CD4-positive, CD25-positive, alpha-beta regulatory T cell (primary cell): ENCODE measurements at regions not wholly inside any gene's neighbourhood (a gene's known extent, or its start where the extent isn't known, plus 50 kb on each side); places are given as distances from the start of the nearest gene placed in this dataset.

ENCODE experiments used
- ATAC-seq, 2 donors: fragments of 150-1000 bp; cut with Tn5 transposase; one replicate each; pipeline ENCODE4 v1.10.0; 2021; ENCODE audit warnings: low read depth in 2 of 2, moderate number of reproducible peaks in 2 of 2, moderate library complexity in 1 of 2
- DNase-seq, 3 donors: peaks; one replicate each; pipeline versions ENCODE4 v3.0.0 to v3.0.0-alpha.2; 2012 to 2022; ENCODE audit warnings: mixed read lengths in 1 of 3
- H3K27ac ChIP-seq: one replicate; pipeline ENCODE4 v1.7.0; 2013; ENCODE audit warnings: mild to moderate bottlenecking, low read length; ENCODE audit not compliant: insufficient read depth, poor library complexity, severe bottlenecking
- H3K27me3 ChIP-seq: one replicate; pipeline ENCODE4 v1.7.0; 2013; ENCODE audit warnings: low read length; ENCODE audit not compliant: control insufficient read depth, insufficient read depth
- H3K36me3 ChIP-seq: one replicate; pipeline ENCODE4 v1.7.0; 2013; ENCODE audit warnings: mild to moderate bottlenecking, low read length, moderate library complexity; ENCODE audit not compliant: control insufficient read depth, insufficient read depth
- H3K4me1 ChIP-seq: 2 replicates; pipeline ENCODE4 v1.7.0; 2013; ENCODE audit warnings: mild to moderate bottlenecking, low read length; ENCODE audit not compliant: insufficient read depth, control insufficient read depth, poor library complexity, severe bottlenecking
- H3K4me3 ChIP-seq: one replicate; pipeline ENCODE4 v1.7.0; 2013; ENCODE audit warnings: low read depth, mild to moderate bottlenecking, low read length, moderate library complexity
- H3K9me3 ChIP-seq, 2 experiments: 1 replicate in 1 of 2; 2 replicates in 1 of 2; pipeline ENCODE4 v1.7.0; 2013; ENCODE audit warnings: low read length in 2 of 2, mild to moderate bottlenecking in 1 of 2, moderate library complexity in 1 of 2; ENCODE audit not compliant: control insufficient read depth in 2 of 2
- H3K27ac Mint-ChIP-seq, 3 donors: one replicate each; pipeline ENCODE4 v1.8.0; 2020 to 2022; ENCODE audit warnings: mild to moderate bottlenecking in 3 of 3, mixed read lengths in 3 of 3, moderate library complexity in 2 of 3
- H3K27me3 Mint-ChIP-seq: one replicate; pipeline ENCODE4 v1.8.0; 2022; ENCODE audit warnings: mild to moderate bottlenecking, mixed read lengths
- H3K36me3 Mint-ChIP-seq: one replicate; pipeline ENCODE4 v1.8.0; 2020; ENCODE audit warnings: mixed read lengths
- H3K4me1 Mint-ChIP-seq, 4 donors: one replicate each; pipeline ENCODE4 v1.8.0; 2020 to 2022; ENCODE audit warnings: mixed read lengths in 4 of 4, mild to moderate bottlenecking in 1 of 4
- H3K4me3 Mint-ChIP-seq, 4 donors: one replicate each; pipeline ENCODE4 v1.8.0; 2020 to 2022; ENCODE audit warnings: mild to moderate bottlenecking in 4 of 4, mixed read lengths in 4 of 4, moderate library complexity in 3 of 4
- H3K9me3 Mint-ChIP-seq, 7 donors: one replicate each; pipeline ENCODE4 v1.8.0; 2020 to 2022; ENCODE audit warnings: mixed read lengths in 7 of 7, mild to moderate bottlenecking in 3 of 7, moderate library complexity in 2 of 7

- no peaks in the 10 kb centered on the region for H3K9me3 Mint-ChIP-seq
These were observed 229.0 kb downstream of the SEC23A start for GRCh38 chr14:38873941-38874612.

DNA sequence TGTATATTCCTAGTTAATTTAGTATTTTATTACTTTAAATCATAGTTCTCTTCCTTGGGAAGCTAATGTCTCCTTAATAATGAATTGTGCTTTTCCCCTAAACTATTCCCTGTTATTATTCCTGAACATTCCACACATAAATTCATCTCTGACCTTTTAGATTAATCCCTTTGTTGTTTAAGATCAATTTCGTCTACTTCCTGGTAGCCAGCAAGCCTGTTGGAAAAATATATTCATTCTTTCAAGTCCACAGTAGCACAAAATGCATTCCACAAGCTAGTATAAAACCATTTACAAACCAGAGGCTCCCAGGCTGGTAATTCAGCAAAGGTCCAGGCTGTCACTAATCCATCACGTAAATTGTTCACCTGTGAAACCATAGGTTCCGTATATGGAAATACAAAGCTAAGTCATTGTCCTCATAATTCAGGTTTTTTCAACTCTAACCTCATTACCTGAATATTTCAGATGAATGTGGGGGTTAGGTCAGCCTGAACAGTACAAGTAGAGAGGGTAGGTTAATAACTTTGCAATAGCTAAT, 232.7 kb downstream of the SEC23A start:
- Histone ChIP-seq H3K4me3 (no peak overlapping the region), H3K27ac (no peak overlapping the region), H3K9me3 (no peaks in the 10 kb centered on the region), H3K4me1 (no peaks in the 10 kb centered on the region), H3K36me3 (no peaks in the 10 kb centered on the region), H3K27me3 (no peaks in the 10 kb centered on the region)
- Mint-ChIP-seq H3K27ac (no peak overlapping the region), H3K4me3 (no peak overlapping the region), H3K36me3 (no peaks in the 10 kb centered on the region), H3K4me1 (no peaks in the 10 kb centered on the region), H3K27me3 (peaks cover 5% of the 10 kb centered on the region), H3K9me3 (no peaks in the 10 kb centered on the region)
- ATAC-seq = no peak
- DNase-seq = no peak

More at GRCh38 chr14:38873941-38874612, 229.0 kb downstream of the SEC23A start:
- Histone ChIP-seq H3K27me3 (no peaks in the 10 kb centered on the region), H3K4me1 (no peaks in the 10 kb centered on the region), H3K27ac (no peak overlapping the region), H3K36me3 (no peaks in the 10 kb centered on the region), H3K4me3 (no peak overlapping the region), H3K9me3 (no peaks in the 10 kb centered on the region)
- no peak overlapping the region for H3K4me3 Mint-ChIP-seq
- no peaks in the 10 kb centered on the region for H3K4me1 Mint-ChIP-seq
- no peak overlapping the region for H3K27ac Mint-ChIP-seq
- no peaks in the 10 kb centered on the region for H3K36me3 Mint-ChIP-seq
- no peak for DNase-seq
- H3K27me3 Mint-ChIP-seq = peaks cover 5% of the 10 kb centered on the region
- no peak for ATAC-seq

- peaks cover 5% of the 10 kb centered on the region for H3K27me3 Mint-ChIP-seq
- H3K36me3 Mint-ChIP-seq = no peaks in the 10 kb centered on the region
- ATAC-seq = no peak
These were observed 234.4 kb downstream of the SEC23A start for GRCh38 chr14:38868399-38869290.

GRCh38 chr14:38867561-38868150, 235.4 kb downstream of the SEC23A start:
- no peaks in the 10 kb centered on the region for H3K36me3 Mint-ChIP-seq

More at GRCh38 chr14:38868399-38869290, 234.4 kb downstream of the SEC23A start:
- no peaks in the 10 kb centered on the region for H3K27me3 ChIP-seq
- DNase-seq = no peak
- H3K4me1 Mint-ChIP-seq = no peaks in the 10 kb centered on the region
- H3K9me3 Mint-ChIP-seq = peaks cover 0 to 3% (median 0%) of the 10 kb centered on the region in 7 donors
- H3K36me3 ChIP-seq = no peaks in the 10 kb centered on the region
- H3K27ac Mint-ChIP-seq = no peak overlapping the region
- H3K4me3 ChIP-seq = no peak overlapping the region
- H3K27ac ChIP-seq = no peak overlapping the region
- H3K4me1 ChIP-seq = no peaks in the 10 kb centered on the region
- H3K4me3 Mint-ChIP-seq = no peak overlapping the region
- H3K9me3 ChIP-seq = no peaks in the 10 kb centered on the region

DNA sequence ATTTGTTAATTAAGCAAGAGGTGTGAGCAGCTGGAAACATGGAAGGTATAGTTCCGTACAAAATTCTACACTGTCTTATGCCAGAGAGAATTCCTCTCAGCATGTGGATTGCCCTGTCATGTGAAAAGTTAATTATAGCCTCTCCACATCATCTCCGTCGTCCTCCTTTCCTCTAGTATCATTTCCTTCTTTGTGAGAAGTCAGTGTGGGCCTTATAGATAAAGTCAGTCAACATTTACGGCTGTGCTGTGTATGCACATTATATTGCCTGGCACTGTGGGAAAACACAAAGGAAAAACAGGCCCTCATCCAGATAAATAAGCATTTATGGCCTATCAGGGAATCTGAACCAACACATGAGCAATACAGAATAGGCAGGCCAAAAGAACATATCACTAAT, 236.6 kb downstream of the SEC23A start:
- Histone ChIP-seq H3K36me3 (no peaks in the 10 kb centered on the region), H3K9me3 (no peaks in the 10 kb centered on the region), H3K27me3 (no peaks in the 10 kb centered on the region), H3K4me1 (no peaks in the 10 kb centered on the region), H3K4me3 (no peak overlapping the region), H3K27ac (no peak overlapping the region)
- Mint-ChIP-seq H3K27ac (no peak overlapping the region), H3K4me1 (no peaks in the 10 kb centered on the region), H3K36me3 (no peaks in the 10 kb centered on the region), H3K27me3 (no peaks in the 10 kb centered on the region), H3K9me3 (peaks cover 0 to 3% (median 0%) of the 10 kb centered on the region in 7 donors), H3K4me3 (no peak overlapping the region)
- ATAC-seq (no peak), DNase-seq (no peak)

More at GRCh38 chr14:38867561-38868150, 235.4 kb downstream of the SEC23A start:
- H3K27me3 Mint-ChIP-seq = peaks cover 2% of the 10 kb centered on the region
- Histone ChIP-seq H3K27me3 (no peaks in the 10 kb centered on the region), H3K27ac (no peak overlapping the region), H3K4me3 (no peak overlapping the region), H3K36me3 (no peaks in the 10 kb centered on the region), H3K9me3 (no peaks in the 10 kb centered on the region), H3K4me1 (no peaks in the 10 kb centered on the region)
- H3K27ac Mint-ChIP-seq = no peak overlapping the region
- no peak overlapping the region for H3K4me3 Mint-ChIP-seq
- peaks cover 0 to 3% (median 0%) of the 10 kb centered on the region in 7 donors for H3K9me3 Mint-ChIP-seq
- no peak for ATAC-seq
- H3K4me1 Mint-ChIP-seq = no peaks in the 10 kb centered on the region
- DNase-seq = peak; percentile 11 to 69 (median 39)

DNA sequence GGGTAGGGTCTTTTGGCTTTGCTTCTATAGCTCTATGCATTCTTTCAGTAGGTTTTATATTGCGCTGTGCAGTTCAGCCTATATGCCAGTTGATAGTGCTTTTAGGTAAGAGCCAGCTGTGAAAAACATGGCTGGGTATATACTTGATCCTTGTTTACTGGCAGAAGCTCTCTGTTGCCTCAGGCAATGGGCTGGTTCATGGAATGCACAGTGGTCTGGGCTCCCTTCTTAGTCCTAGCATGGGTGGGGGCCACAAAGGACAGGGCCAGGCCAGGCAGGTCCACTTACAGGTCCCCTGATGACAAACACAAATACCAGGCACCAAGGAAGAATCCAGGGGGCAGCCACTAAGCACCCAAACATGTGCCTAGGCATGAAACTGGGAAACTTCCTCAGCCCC, 240.7 kb downstream of the SEC23A start:
- H3K27ac Mint-ChIP-seq = no peak overlapping the region
- H3K4me1 ChIP-seq = no peaks in the 10 kb centered on the region
- H3K4me3 Mint-ChIP-seq = no peak overlapping the region
- ATAC-seq = no peak
- no peak for DNase-seq
- H3K27ac ChIP-seq = no peak overlapping the region
- no peak overlapping the region for H3K4me3 ChIP-seq
- H3K9me3 ChIP-seq = no peaks in the 10 kb centered on the region
- H3K27me3 Mint-ChIP-seq = no peaks in the 10 kb centered on the region
- no peaks in the 10 kb centered on the region for H3K36me3 Mint-ChIP-seq
- H3K4me1 Mint-ChIP-seq = no peaks in the 10 kb centered on the region
- H3K27me3 ChIP-seq = no peaks in the 10 kb centered on the region
- peaks cover 0 to 3% (median 0%) of the 10 kb centered on the region in 7 donors for H3K9me3 Mint-ChIP-seq
- H3K36me3 ChIP-seq = no peaks in the 10 kb centered on the region

- peaks cover 0 to 3% (median 1%) of the 10 kb centered on the region in 7 donors for H3K9me3 Mint-ChIP-seq
- DNase-seq (no peak), ATAC-seq (no peak)
- H3K4me3 ChIP-seq = no peak overlapping the region
- H3K36me3 Mint-ChIP-seq = no peaks in the 10 kb centered on the region
- peaks cover 0 to 3% of the 10 kb centered on the region in 2 experiments for H3K9me3 ChIP-seq
- no peaks in the 10 kb centered on the region for H3K4me1 ChIP-seq
- H3K27ac Mint-ChIP-seq = no peak overlapping the region
- no peaks in the 10 kb centered on the region for H3K27me3 Mint-ChIP-seq
- H3K27me3 ChIP-seq = no peaks in the 10 kb centered on the region
- no peak overlapping the region for H3K4me3 Mint-ChIP-seq
- no peak overlapping the region for H3K27ac ChIP-seq
- H3K36me3 ChIP-seq = no peaks in the 10 kb centered on the region
- H3K4me1 Mint-ChIP-seq = no peaks in the 10 kb centered on the region
These were observed 242.5 kb downstream of the SEC23A start for GRCh38 chr14:38860530-38860929.
